Upper lobe of left lung (tissue), 4 donors: ENCODE measurements at regions not wholly inside any gene's neighbourhood (a gene's known extent, or its start where the extent isn't known, plus 50 kb on each side); places are given as distances from the start of the nearest gene placed in this dataset.

Source experiments
- POLR2A ChIP-seq, 4 donors: fragments of 450-650 bp; IDR thresholded peaks; one replicate each; pipeline ENCODE4 v1.5.1; 2016 to 2017; ENCODE audit warnings: antibody characterized with exemption in 4 of 4, mild to moderate bottlenecking in 2 of 4
- TF ChIP-seq, protein P1 (sequence below), 6 experiments: fragments of 450-650 bp in 4 of 6; fragments of 200-600 bp in 2 of 6; sonication (generic) in 2 of 6; IDR thresholded peaks; one replicate each; pipeline ENCODE4 v1.5.1; 2016 to 2019; ENCODE audit warnings: antibody characterized with exemption in 6 of 6

DNA sequence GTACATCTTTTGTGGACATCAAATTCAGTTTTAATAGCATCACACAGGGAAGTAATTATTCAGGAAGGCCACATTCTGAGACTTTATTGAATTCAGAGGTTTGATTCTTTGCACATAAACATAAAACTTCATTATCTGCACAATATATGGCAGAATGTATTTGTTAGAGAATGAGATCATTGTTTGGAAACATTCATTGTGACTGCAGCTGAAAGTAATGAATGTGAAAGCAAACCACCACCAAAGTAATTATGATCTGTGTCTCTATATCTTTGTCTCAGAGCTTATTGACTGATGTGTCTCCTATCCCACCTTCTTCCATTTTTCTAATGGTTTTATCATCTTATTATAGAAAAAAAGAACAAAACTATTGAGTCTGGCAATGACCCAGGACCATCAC lies 340.9 kb upstream of the PCDH15 start:
- TF ChIP-seq, protein P1, sequence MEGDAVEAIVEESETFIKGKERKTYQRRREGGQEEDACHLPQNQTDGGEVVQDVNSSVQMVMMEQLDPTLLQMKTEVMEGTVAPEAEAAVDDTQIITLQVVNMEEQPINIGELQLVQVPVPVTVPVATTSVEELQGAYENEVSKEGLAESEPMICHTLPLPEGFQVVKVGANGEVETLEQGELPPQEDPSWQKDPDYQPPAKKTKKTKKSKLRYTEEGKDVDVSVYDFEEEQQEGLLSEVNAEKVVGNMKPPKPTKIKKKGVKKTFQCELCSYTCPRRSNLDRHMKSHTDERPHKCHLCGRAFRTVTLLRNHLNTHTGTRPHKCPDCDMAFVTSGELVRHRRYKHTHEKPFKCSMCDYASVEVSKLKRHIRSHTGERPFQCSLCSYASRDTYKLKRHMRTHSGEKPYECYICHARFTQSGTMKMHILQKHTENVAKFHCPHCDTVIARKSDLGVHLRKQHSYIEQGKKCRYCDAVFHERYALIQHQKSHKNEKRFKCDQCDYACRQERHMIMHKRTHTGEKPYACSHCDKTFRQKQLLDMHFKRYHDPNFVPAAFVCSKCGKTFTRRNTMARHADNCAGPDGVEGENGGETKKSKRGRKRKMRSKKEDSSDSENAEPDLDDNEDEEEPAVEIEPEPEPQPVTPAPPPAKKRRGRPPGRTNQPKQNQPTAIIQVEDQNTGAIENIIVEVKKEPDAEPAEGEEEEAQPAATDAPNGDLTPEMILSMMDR (IDR thresholded peaks at IDR 0.05): no peak
- TF ChIP-seq POLR2A (IDR thresholded peaks at IDR 0.05): no peak
